HCT116 (cell line): ENCODE measurements at regions not wholly inside any gene's neighbourhood (a gene's known extent, or its start where the extent isn't known, plus 50 kb on each side); places are given as distances from the start of the nearest gene placed in this dataset.

Source experiments
- CTCF ChIP-seq, 3 experiments: fragments of 200-600 bp in 1 of 3; sonication (generic) in 1 of 3; IDR thresholded peaks in 2 of 3; conservative IDR thresholded peaks in 1 of 3; 2 replicates each; pipeline ENCODE4 v1.5.1; 2012 to 2017; ENCODE audit warnings: low read depth in 2 of 3, low read length in 2 of 3, antibody characterized with exemption in 1 of 3, borderline replicate concordance in 1 of 3, control low read depth in 1 of 3, mild to moderate bottlenecking in 1 of 3, mixed read lengths in 1 of 3, mixed run types in 1 of 3, moderate library complexity in 1 of 3; ENCODE audit not compliant: insufficient read depth in 1 of 3
- EZH2phosphoT487 ChIP-seq: fragments of 200-600 bp; IDR thresholded peaks from 2 replicates; pipeline ENCODE4 v1.6.1; 2018; ENCODE audit warnings: antibody characterized with exemption, borderline replicate concordance
- POLR2A ChIP-seq: IDR thresholded peaks from 2 replicates; pipeline ENCODE4 v1.7.0; 2011; ENCODE audit warnings: borderline replicate concordance; ENCODE audit not compliant: insufficient read depth, insufficient read length; ENCODE audit errors: extremely low read depth
- REST ChIP-seq: IDR thresholded peaks from 2 replicates; pipeline ENCODE4 v1.6.1; 2012; ENCODE audit warnings: low read depth
- ZBTB33 ChIP-seq: IDR thresholded peaks from 2 replicates; pipeline ENCODE4 v1.6.1; 2011; ENCODE audit warnings: mild to moderate bottlenecking, low read length, moderate library complexity; ENCODE audit not compliant: insufficient replicate concordance; ENCODE audit errors: extremely low read depth

- no peak for TF ChIP-seq CTCF (IDR thresholded peaks at IDR 0.05 in 2 of 3, conservative IDR thresholded peaks at IDR 0.05 in 1 of 3; ENCODE audit: borderline replicate concordance in 1 of 3, insufficient read depth in 1 of 3, low read depth in 2 of 3, low read length in 2 of 3)
- TF ChIP-seq EZH2phosphoT487: no peak
- no peak for TF ChIP-seq POLR2A
- no peak for TF ChIP-seq REST
- TF ChIP-seq ZBTB33: no peak
Measured at GRCh38 chr5:56514245-56514644, 281.1 kb upstream of the ANKRD55 start.
